SK-N-SH (cell line): ENCODE measurements at regions not wholly inside any gene's neighbourhood (a gene's known extent, or its start where the extent isn't known, plus 50 kb on each side); places are given as distances from the start of the nearest gene placed in this dataset.

Experiments
- CTCF ChIA-PET: fragments of 300-600, 350-600 bp; formaldehyde crosslinking; extraction: SDS; loops from one replicate; lab custom pipeline; 2021; lab: Yijun Ruan, JAX
- POLR2A ChIA-PET: fragments of 350-600 bp; sonication (Branson Sonifier 250); formaldehyde crosslinking; extraction: SDS; loops from one replicate; lab custom pipeline; 2020; ENCODE audit warnings: antibody characterized with exemption, inconsistent platforms; lab: Yijun Ruan, JAX
- DNase-seq: peaks from one replicate; pipeline ENCODE4 v3.0.0; 2012
- H2AFZ ChIP-seq: fragments of 200-600 bp; sonication (generic); 2 replicates; pipeline ENCODE4 v1.8.1; 2016; ENCODE audit warnings: antibody characterized with exemption, mild to moderate bottlenecking, low read depth
- H3F3A ChIP-seq: fragments of 200-600 bp; sonication (generic); replicated peaks from 2 replicates; pipeline ENCODE3; 2016; ENCODE audit warnings: antibody characterized with exemption, mild to moderate bottlenecking; ENCODE audit not compliant: insufficient read depth
- H3K27ac ChIP-seq, 2 experiments: fragments of 200-500 bp in 1 of 2; fragments of 200-600 bp in 1 of 2; sonication (Bioruptor generic) in 1 of 2; sonication (generic), shearing (Covaris generic) in 1 of 2; 2 replicates each; pipeline versions ENCODE4 v1.5.1 to v1.6.1; 2014 to 2016; ENCODE audit warnings: low read depth in 2 of 2, inconsistent platforms in 1 of 2, low read length in 1 of 2, mild to moderate bottlenecking in 1 of 2, mixed read lengths in 1 of 2
- H3K27me3 ChIP-seq: fragments of 200-600 bp; sonication (generic), shearing (Covaris generic); 2 replicates; pipeline ENCODE4 v1.6.1; 2016; ENCODE audit warnings: mixed run types; ENCODE audit not compliant: insufficient read depth
- H3K36me3 ChIP-seq, 2 experiments: fragments of 200-500 bp in 1 of 2; fragments of 200-600 bp in 1 of 2; sonication (Bioruptor generic) in 1 of 2; sonication (generic) in 1 of 2; replicated peaks in 1 of 2; 2 replicates each; pipeline versions ENCODE3 to v1.5.1; 2014 to 2016; ENCODE audit warnings: low read length in 1 of 2, mild to moderate bottlenecking in 1 of 2; ENCODE audit not compliant: insufficient read depth in 2 of 2, control insufficient read depth in 1 of 2
- H3K4me1 ChIP-seq, 2 experiments: fragments of 200-500 bp in 1 of 2; fragments of 200-600 bp in 1 of 2; sonication (Bioruptor generic) in 1 of 2; sonication (generic), shearing (Covaris generic) in 1 of 2; 2 replicates each; pipeline versions ENCODE4 v1.5.1 to v1.6.1; 2014 to 2016; ENCODE audit warnings: low read depth in 1 of 2, low read length in 1 of 2, mixed run types in 1 of 2; ENCODE audit not compliant: insufficient read depth in 2 of 2, control insufficient read depth in 1 of 2
- H3K4me2 ChIP-seq: fragments of 200-600 bp; sonication (generic), shearing (Covaris generic); 2 replicates; pipeline ENCODE4 v1.6.1; 2017; ENCODE audit warnings: mixed run types
- H3K4me3 ChIP-seq, 2 experiments: fragments of 200-500 bp in 1 of 2; fragments of 200-600 bp in 1 of 2; sonication (Bioruptor generic) in 1 of 2; sonication (generic), shearing (Covaris generic) in 1 of 2; 2 replicates each; pipeline versions ENCODE4 v1.5.1 to v1.8.1; 2014 to 2016; ENCODE audit warnings: low read depth in 2 of 2, inconsistent platforms in 1 of 2, low read length in 1 of 2, mild to moderate bottlenecking in 1 of 2, mixed read lengths in 1 of 2, moderate library complexity in 1 of 2
- H3K79me2 ChIP-seq: fragments of 200-600 bp; sonication (generic); 2 replicates; pipeline ENCODE4 v1.8.1; 2017; ENCODE audit warnings: mild to moderate bottlenecking; ENCODE audit not compliant: insufficient read depth
- H3K9ac ChIP-seq: fragments of 200-600 bp; sonication (generic); 2 replicates; pipeline ENCODE4 v1.6.1; 2017; ENCODE audit warnings: mixed run types
- H3K9me2 ChIP-seq: fragments of 200-600 bp; sonication (generic); 2 replicates; pipeline ENCODE4 v1.6.1; 2017; ENCODE audit warnings: mixed run types
- H3K9me3 ChIP-seq: fragments of 200-600 bp; sonication (generic); 2 replicates; pipeline ENCODE4 v1.6.1; 2017; ENCODE audit warnings: mixed run types, mild to moderate bottlenecking, moderate library complexity
- H4K20me1 ChIP-seq: fragments of 200-600 bp; sonication (generic); 2 replicates; pipeline ENCODE4 v1.6.1; 2017; ENCODE audit warnings: mild to moderate bottlenecking, mixed run types; ENCODE audit not compliant: insufficient read depth
- CHD2 ChIP-seq: fragments of 150-350 bp; IDR thresholded peaks from 2 replicates; pipeline ENCODE4 v1.6.1; 2018; ENCODE audit warnings: low read length; ENCODE audit not compliant: partially characterized antibody
- EP300 ChIP-seq, 2 experiments: IDR thresholded peaks; 2 replicates each; pipeline versions ENCODE4 v1.4.0 to v1.6.1; 2012; ENCODE audit warnings: borderline replicate concordance in 1 of 2, low read depth in 1 of 2, low read length in 1 of 2
- EZH2phosphoT487 ChIP-seq: fragments of 200-600 bp; sonication (generic); IDR thresholded peaks from 2 replicates; pipeline ENCODE4 v1.6.1; 2017; ENCODE audit warnings: low read depth, mixed run types, mild to moderate bottlenecking, antibody characterized with exemption, moderate library complexity, borderline replicate concordance
- FOSL2 ChIP-seq: IDR thresholded peaks from 2 replicates; pipeline ENCODE4 v1.4.0; 2012; ENCODE audit warnings: low read depth, mild to moderate bottlenecking, moderate library complexity, borderline replicate concordance
- FOXJ3 ChIP-seq: sonication (generic); formaldehyde crosslinking; IDR thresholded peaks from 2 replicates; pipeline ENCODE4 v1.5.1; 2020; ENCODE audit warnings: mild to moderate bottlenecking, missing genetic modification reagents
- FOXM1 ChIP-seq: IDR thresholded peaks from 2 replicates; pipeline ENCODE4 v1.4.0; 2012; ENCODE audit warnings: low read depth, mild to moderate bottlenecking
- GATA2 ChIP-seq: sonication (generic); formaldehyde crosslinking; IDR thresholded peaks from 2 replicates; pipeline ENCODE4 v1.5.0; 2020; ENCODE audit warnings: mild to moderate bottlenecking, missing genetic modification reagents
- JUND ChIP-seq: IDR thresholded peaks from 2 replicates; pipeline ENCODE4 v1.4.0; 2012
- MAX ChIP-seq: IDR thresholded peaks from 2 replicates; pipeline ENCODE4 v1.4.0; 2012; ENCODE audit warnings: low read depth
- MEF2A ChIP-seq: IDR thresholded peaks from 2 replicates; pipeline ENCODE4 v1.4.0; 2012; ENCODE audit warnings: low read depth, borderline replicate concordance
- NFIC ChIP-seq: IDR thresholded peaks from 2 replicates; pipeline ENCODE4 v1.4.0; 2012; ENCODE audit warnings: borderline replicate concordance
- RFX5 ChIP-seq: IDR thresholded peaks from 2 replicates; pipeline ENCODE4 v1.6.1; 2012; ENCODE audit warnings: mild to moderate bottlenecking, improper control_type of control experiment, low read length
- SIN3A ChIP-seq: IDR thresholded peaks from 2 replicates; pipeline ENCODE4 v1.6.1; 2012; ENCODE audit warnings: low read depth, mild to moderate bottlenecking, low read length, moderate library complexity, borderline replicate concordance
- TAF1 ChIP-seq: IDR thresholded peaks from 2 replicates; pipeline ENCODE4 v1.6.1; 2012; ENCODE audit warnings: low read depth, mild to moderate bottlenecking, low read length, moderate library complexity, borderline replicate concordance
- TCF12 ChIP-seq: IDR thresholded peaks from 2 replicates; pipeline ENCODE4 v1.4.0; 2012
- TEAD4 ChIP-seq: IDR thresholded peaks from 2 replicates; pipeline ENCODE4 v1.4.0; 2012; ENCODE audit warnings: mild to moderate bottlenecking, borderline replicate concordance; ENCODE audit not compliant: insufficient read depth
- USF1 ChIP-seq: IDR thresholded peaks from 2 replicates; pipeline ENCODE4 v1.4.0; 2012; ENCODE audit warnings: low read depth, borderline replicate concordance
- YY1 ChIP-seq: IDR thresholded peaks from 2 replicates; pipeline ENCODE4 v1.4.0; 2012; ENCODE audit warnings: low read depth, mild to moderate bottlenecking
- WGBS: methylation state at CpG from one replicate; pipeline ENCODE4 v1.1.6; 2017; ENCODE audit warnings: low lambda C conversion rate; 5-methylcytosine and 5-hydroxymethylcytosine counted together
- TF ChIP-seq, protein P1 (sequence below): fragments of 150-350 bp; IDR thresholded peaks from 2 replicates; pipeline ENCODE4 v1.6.1; 2017; ENCODE audit warnings: antibody characterized with exemption, low read length, low read depth, borderline replicate concordance
- TF ChIP-seq, protein P2 (sequence below): IDR thresholded peaks from 2 replicates; pipeline ENCODE4 v1.6.1; 2012; ENCODE audit warnings: mild to moderate bottlenecking, low read depth, low read length, moderate library complexity

DNA sequence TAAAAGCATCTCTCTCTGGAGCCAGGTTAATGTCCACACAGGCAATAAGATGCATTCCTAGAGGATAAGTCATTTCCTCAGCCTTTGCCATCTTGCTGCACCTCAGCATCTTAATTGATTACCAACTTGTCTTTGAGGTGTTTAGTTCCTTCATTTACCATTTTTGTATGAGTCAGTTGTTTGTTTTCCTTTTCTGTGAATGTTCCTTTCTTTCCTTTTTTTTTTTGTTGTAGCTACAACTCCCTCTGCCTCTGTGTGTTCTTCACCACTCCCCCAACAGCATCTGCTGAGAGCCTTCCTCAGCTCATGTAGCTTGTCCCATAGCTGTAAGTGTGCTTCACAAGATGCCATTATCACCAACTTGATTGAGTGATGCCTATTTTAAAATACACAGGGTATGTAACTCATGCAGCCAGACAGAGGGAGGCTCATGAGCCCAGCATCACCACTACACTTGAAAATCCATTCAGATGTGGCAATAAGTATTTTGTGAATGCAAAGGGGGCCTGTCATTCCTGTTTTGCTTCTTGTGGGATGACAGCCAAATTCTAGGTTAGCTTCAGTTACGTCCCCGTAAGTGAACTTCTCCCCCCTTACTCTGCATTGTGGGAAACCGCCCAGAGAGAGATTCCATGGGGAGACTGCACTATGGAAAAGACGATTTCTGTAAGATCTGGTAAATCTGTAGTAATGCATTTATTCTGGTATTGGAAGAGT lies 315.9 kb upstream of the ZEB2 start:
- Histone ChIP-seq H3K4me3 (no peak overlapping the region; a peak in 1 of 4 replicates), H3K9ac (peak overlapping the region; percentile 40; the same call in 1 of the 2 replicates), H3K4me2 (peak overlapping the region; percentile 78), H4K20me1 (no peaks in the 10 kb centered on the region), H3K27me3 (no peaks in the 10 kb centered on the region), H3K9me3 (no peaks in the 10 kb centered on the region), H3K4me1 (peaks cover 16 to 46% of the 10 kb centered on the region in 2 experiments), H3K36me3 (no peaks in the 10 kb centered on the region), H2AFZ (peak overlapping the region; percentile 72; the same call in 1 of the 2 replicates)
- 30% methylated on average over 4 of the region's 4 CpGs for WGBS
- DNase-seq = no peak
- CTCF ChIA-PET = no interaction called here
- TF ChIP-seq NFIC (peak; percentile 2; the same call in 1 of the 2 replicates), YY1 (no peak), EZH2phosphoT487 (no peak), JUND (peak; percentile 67), FOSL2 (peak; percentile 50; the same call in 1 of the 2 replicates)
- TF ChIP-seq, protein P1, sequence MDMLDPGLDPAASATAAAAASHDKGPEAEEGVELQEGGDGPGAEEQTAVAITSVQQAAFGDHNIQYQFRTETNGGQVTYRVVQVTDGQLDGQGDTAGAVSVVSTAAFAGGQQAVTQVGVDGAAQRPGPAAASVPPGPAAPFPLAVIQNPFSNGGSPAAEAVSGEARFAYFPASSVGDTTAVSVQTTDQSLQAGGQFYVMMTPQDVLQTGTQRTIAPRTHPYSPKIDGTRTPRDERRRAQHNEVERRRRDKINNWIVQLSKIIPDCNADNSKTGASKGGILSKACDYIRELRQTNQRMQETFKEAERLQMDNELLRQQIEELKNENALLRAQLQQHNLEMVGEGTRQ = no peak
- TF ChIP-seq, all 33 proteins: peak for 3
- POLR2A ChIA-PET = no interaction called here
- H3K79me2 ChIP-seq = no peaks in the 10 kb centered on the region
- H3F3A ChIP-seq = peaks cover 35% of the 10 kb centered on the region
- no peaks in the 10 kb centered on the region for H3K9me2 ChIP-seq
- H3K27ac ChIP-seq = peak overlapping the region; percentile 56 to 95; a peak in 3 of 4 replicates

DNA sequence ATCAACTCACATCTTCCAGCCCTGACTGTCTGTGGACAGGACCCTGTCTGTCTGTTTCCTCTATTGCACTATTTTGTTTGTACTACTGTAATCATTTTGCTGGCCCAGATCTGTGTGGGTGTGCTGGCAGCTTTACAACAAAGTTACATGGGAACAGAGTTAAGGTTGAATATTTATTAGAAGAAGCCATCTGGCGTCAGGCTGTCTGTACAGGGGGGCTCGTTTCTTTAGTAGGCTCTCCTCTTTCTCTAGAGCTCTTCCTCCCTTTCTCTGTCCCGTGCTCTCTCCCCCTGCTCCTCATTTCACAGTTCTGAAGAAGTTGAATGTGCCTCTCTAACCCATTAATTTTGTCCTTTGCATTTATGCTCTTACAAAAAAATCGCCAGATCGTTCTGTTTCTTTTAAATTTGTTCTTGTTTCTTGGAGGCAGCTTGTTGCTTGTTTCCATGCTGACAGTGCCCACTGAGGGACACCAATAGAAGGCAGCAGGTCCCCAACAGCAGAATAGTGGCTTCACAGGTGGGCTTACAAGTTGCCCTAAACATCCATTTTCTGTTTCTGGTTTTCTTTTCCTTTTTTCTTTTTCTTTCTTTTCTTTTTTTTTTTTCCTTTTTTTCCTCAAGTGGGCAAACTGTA lies 315.2 kb upstream of the ZEB2 start:
- no peak for DNase-seq
- H3K4me2 ChIP-seq = peak overlapping the region; percentile 78
- TF ChIP-seq TCF12 (peak; percentile 55; the same call in 1 of the 2 replicates), TEAD4 (no peak), USF1 (no peak), FOSL2 (no peak), TAF1 (0 out of 2 replicates have a peak, but pooled peaks have one; percentile 20), EP300 (IDR thresholded peaks at IDR 0.05; ENCODE audit: borderline replicate concordance in 1 of 2, low read depth in 1 of 2, low read length in 1 of 2) (0 out of 4 replicates have a peak, but pooled peaks of 1 of the 2 experiments have one; percentile 24), SIN3A (no peak), FOXM1 (0 out of 2 replicates have a peak, but pooled peaks have one; percentile 9), FOXJ3 (CRISPR knock-in tag) (no peak), CHD2 (no peak), GATA2 (CRISPR knock-in tag) (no peak), NFIC (peak; percentile 49; the same call in 1 of the 2 replicates), MEF2A (no peak), MAX (no peak), RFX5 (no peak)
- TF ChIP-seq, protein P2, sequence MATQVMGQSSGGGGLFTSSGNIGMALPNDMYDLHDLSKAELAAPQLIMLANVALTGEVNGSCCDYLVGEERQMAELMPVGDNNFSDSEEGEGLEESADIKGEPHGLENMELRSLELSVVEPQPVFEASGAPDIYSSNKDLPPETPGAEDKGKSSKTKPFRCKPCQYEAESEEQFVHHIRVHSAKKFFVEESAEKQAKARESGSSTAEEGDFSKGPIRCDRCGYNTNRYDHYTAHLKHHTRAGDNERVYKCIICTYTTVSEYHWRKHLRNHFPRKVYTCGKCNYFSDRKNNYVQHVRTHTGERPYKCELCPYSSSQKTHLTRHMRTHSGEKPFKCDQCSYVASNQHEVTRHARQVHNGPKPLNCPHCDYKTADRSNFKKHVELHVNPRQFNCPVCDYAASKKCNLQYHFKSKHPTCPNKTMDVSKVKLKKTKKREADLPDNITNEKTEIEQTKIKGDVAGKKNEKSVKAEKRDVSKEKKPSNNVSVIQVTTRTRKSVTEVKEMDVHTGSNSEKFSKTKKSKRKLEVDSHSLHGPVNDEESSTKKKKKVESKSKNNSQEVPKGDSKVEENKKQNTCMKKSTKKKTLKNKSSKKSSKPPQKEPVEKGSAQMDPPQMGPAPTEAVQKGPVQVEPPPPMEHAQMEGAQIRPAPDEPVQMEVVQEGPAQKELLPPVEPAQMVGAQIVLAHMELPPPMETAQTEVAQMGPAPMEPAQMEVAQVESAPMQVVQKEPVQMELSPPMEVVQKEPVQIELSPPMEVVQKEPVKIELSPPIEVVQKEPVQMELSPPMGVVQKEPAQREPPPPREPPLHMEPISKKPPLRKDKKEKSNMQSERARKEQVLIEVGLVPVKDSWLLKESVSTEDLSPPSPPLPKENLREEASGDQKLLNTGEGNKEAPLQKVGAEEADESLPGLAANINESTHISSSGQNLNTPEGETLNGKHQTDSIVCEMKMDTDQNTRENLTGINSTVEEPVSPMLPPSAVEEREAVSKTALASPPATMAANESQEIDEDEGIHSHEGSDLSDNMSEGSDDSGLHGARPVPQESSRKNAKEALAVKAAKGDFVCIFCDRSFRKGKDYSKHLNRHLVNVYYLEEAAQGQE = no peak

More for the DNA sequence above, 315.2 kb upstream of the ZEB2 start:
- Histone ChIP-seq H3K9me3 (no peaks in the 10 kb centered on the region), H3K9me2 (no peaks in the 10 kb centered on the region), H3K27me3 (no peaks in the 10 kb centered on the region), H3K27ac (peak overlapping the region; percentile 56 to 95; a peak in 3 of 4 replicates), H4K20me1 (no peaks in the 10 kb centered on the region), H3F3A (peaks cover 35% of the 10 kb centered on the region), H3K79me2 (no peaks in the 10 kb centered on the region), H2AFZ (peak overlapping the region; percentile 72), H3K4me1 (peaks cover 16 to 46% of the 10 kb centered on the region in 2 experiments), H3K4me3 (peak overlapping the region in 1 of 2 experiments; percentile 38; a peak in 1 of 4 replicates), H3K9ac (peak overlapping the region; percentile 40; the same call in 1 of the 2 replicates), H3K36me3 (no peaks in the 10 kb centered on the region)
- 21% methylated on average over 5 of the region's 5 CpGs for WGBS
- ChIA-PET CTCF (no interaction called here), POLR2A (no interaction called here)
